ENCODE measurements at regions not wholly inside any gene's neighbourhood (a gene's known extent, or its start where the extent isn't known, plus 50 kb on each side); places are given as distances from the start of the nearest gene placed in this dataset.

GRCh38 chr6:121901432-121901831 lies 466.0 kb downstream of the GJA1 start:
- H3K79me2 ChIP-seq (ENCODE audit: insufficient read depth, low read length), result no peaks in the 10 kb centered on the region

GRCh38 chr6:121904559-121904958 lies 469.1 kb downstream of the GJA1 start:
- H3K36me3 ChIP-seq (ENCODE audit: insufficient read depth, low read length), result no peaks in the 10 kb centered on the region

More at GRCh38 chr6:121901432-121901831, 466.0 kb downstream of the GJA1 start:
- H3K27me3 ChIP-seq (ENCODE audit: insufficient read depth, low read length, poor library complexity, severe bottlenecking), result no peaks in the 10 kb centered on the region
- H3F3A ChIP-seq (ENCODE audit: low read depth), result no peaks in the 10 kb centered on the region
- H4K20me1 ChIP-seq (ENCODE audit: insufficient read depth, low read length, poor library complexity, severe bottlenecking), result no peaks in the 10 kb centered on the region
- no peak overlapping the region for H3K9ac ChIP-seq (ENCODE audit: low read depth, low read length, poor library complexity, severe bottlenecking)
- H2AFZ ChIP-seq (ENCODE audit: low read length), result no peak overlapping the region
- H3K9me2 ChIP-seq (replicated peaks; ENCODE audit: low read depth, low read length), result no peaks in the 10 kb centered on the region
- H3K9me3 ChIP-seq (ENCODE audit: insufficient read depth, low read depth, low read length), result no peaks in the 10 kb centered on the region
- H3K4me3 ChIP-seq (ENCODE audit: low read length, poor library complexity, severe bottlenecking), result no peak overlapping the region
- H3K4me2 ChIP-seq (ENCODE audit: low read depth, low read length, poor library complexity, severe bottlenecking), result no peak overlapping the region
- H3K4me1 ChIP-seq (ENCODE audit: insufficient read depth, low read length, poor library complexity, severe bottlenecking), result no peaks in the 10 kb centered on the region
- TF ChIP-seq EZH2phosphoT487 (IDR thresholded peaks at IDR 0.05; ENCODE audit: borderline replicate concordance) (no peak), CTCF (conservative IDR thresholded peaks at IDR 0.05; ENCODE audit: low read length) (no peak)
- no peaks in the 10 kb centered on the region for H3K36me3 ChIP-seq (ENCODE audit: insufficient read depth, low read length)

GRCh38 chr6:121912905-121913304 lies 477.5 kb downstream of the GJA1 start:
- no peaks in the 10 kb centered on the region for H3K36me3 ChIP-seq (ENCODE audit: insufficient read depth, low read length)
- H3K9me3 ChIP-seq (ENCODE audit: insufficient read depth, low read depth, low read length), result 0 out of 2 replicates have a peak, but pooled peaks cover 3% of the 10 kb centered on the region
- no peak for TF ChIP-seq EZH2phosphoT487 (IDR thresholded peaks at IDR 0.05; ENCODE audit: borderline replicate concordance)
- TF ChIP-seq CTCF (conservative IDR thresholded peaks at IDR 0.05; ENCODE audit: low read length), result no peak
- no peak overlapping the region for H3K4me2 ChIP-seq (ENCODE audit: low read depth, low read length, poor library complexity, severe bottlenecking)
- H2AFZ ChIP-seq (ENCODE audit: low read length), result no peak overlapping the region
- H4K20me1 ChIP-seq (ENCODE audit: insufficient read depth, low read length, poor library complexity, severe bottlenecking), result no peaks in the 10 kb centered on the region
- H3K4me1 ChIP-seq (ENCODE audit: insufficient read depth, low read length, poor library complexity, severe bottlenecking), result no peaks in the 10 kb centered on the region
- no peaks in the 10 kb centered on the region for H3K9me2 ChIP-seq (replicated peaks; ENCODE audit: low read depth, low read length)
- no peaks in the 10 kb centered on the region for H3K79me2 ChIP-seq (ENCODE audit: insufficient read depth, low read length)
- no peaks in the 10 kb centered on the region for H3K27me3 ChIP-seq (ENCODE audit: insufficient read depth, low read length, poor library complexity, severe bottlenecking)
- H3K4me3 ChIP-seq (ENCODE audit: low read length, poor library complexity, severe bottlenecking), result no peak overlapping the region
- H3F3A ChIP-seq (ENCODE audit: low read depth), result no peaks in the 10 kb centered on the region
- no peak overlapping the region for H3K9ac ChIP-seq (ENCODE audit: low read depth, low read length, poor library complexity, severe bottlenecking)

More at GRCh38 chr6:121904559-121904958, 469.1 kb downstream of the GJA1 start:
- TF ChIP-seq CTCF (conservative IDR thresholded peaks at IDR 0.05; ENCODE audit: low read length) (no peak), EZH2phosphoT487 (IDR thresholded peaks at IDR 0.05; ENCODE audit: borderline replicate concordance) (no peak)
- Histone ChIP-seq H3K4me1 (ENCODE audit: insufficient read depth, low read length, poor library complexity, severe bottlenecking) (no peaks in the 10 kb centered on the region), H3K27me3 (ENCODE audit: insufficient read depth, low read length, poor library complexity, severe bottlenecking) (no peaks in the 10 kb centered on the region), H3K9me2 (replicated peaks; ENCODE audit: low read depth, low read length) (no peaks in the 10 kb centered on the region), H2AFZ (ENCODE audit: low read length) (no peak overlapping the region), H3K4me2 (ENCODE audit: low read depth, low read length, poor library complexity, severe bottlenecking) (no peak overlapping the region), H3K9me3 (ENCODE audit: insufficient read depth, low read depth, low read length) (0 out of 2 replicates have a peak, but pooled peaks cover 3% of the 10 kb centered on the region), H3K4me3 (ENCODE audit: low read length, poor library complexity, severe bottlenecking) (no peak overlapping the region), H3F3A (ENCODE audit: low read depth) (no peaks in the 10 kb centered on the region), H4K20me1 (ENCODE audit: insufficient read depth, low read length, poor library complexity, severe bottlenecking) (no peaks in the 10 kb centered on the region), H3K9ac (ENCODE audit: low read depth, low read length, poor library complexity, severe bottlenecking) (no peak overlapping the region), H3K79me2 (ENCODE audit: insufficient read depth, low read length) (no peaks in the 10 kb centered on the region)

Measured in Loucy (cell line).